G401 (cell line): ENCODE measurements at regions not wholly inside any gene's neighbourhood (a gene's known extent, or its start where the extent isn't known, plus 50 kb on each side); places are given as distances from the start of the nearest gene placed in this dataset.

Source experiments
- DNase-seq: peaks from one replicate; pipeline ENCODE4 v3.0.0-alpha.2; 2015; ENCODE audit warnings: low spot score
- in situ Hi-C: cut with HindIII; loops from 2 replicates; pipeline ENCODE4 v1.10.0; 2016; ENCODE audit warnings: low sequenced_read_pairs, mixed read lengths

DNA sequence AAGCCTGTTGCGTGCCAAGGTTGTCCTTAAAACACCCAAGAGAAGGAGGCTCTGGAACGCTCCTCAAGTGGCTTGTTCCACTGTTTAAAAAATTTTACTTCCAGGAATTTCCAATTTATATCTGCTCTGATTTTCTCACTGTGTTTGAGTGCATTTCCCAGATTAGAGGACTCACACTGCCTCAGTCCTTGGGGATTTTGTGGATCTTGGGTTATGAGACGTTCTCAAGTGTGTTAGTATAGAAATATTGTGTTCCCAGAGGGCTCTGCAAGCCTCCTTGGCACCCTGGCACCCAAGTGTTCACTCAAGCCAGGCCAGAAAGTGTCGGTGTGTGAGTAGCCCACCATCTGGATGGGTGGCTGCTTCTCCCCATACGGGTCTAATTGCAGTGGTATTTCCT lies 192.2 kb downstream of the SNX10 start:
- in situ Hi-C loops: no loop called here
- no peak for DNase-seq

GRCh38 chr7:26485367-26485934 lies 193.8 kb downstream of the SNX10 start:
- in situ Hi-C loops: no loop called here
- DNase-seq: no peak

- DNase-seq: no peak
- in situ Hi-C loops: no loop called here
Observed at GRCh38 chr7:26486153-26486552, 194.5 kb downstream of the SNX10 start.

- DNase-seq: no peak
- in situ Hi-C loops: no loop called here
Observed at GRCh38 chr7:26487780-26488515, 196.3 kb downstream of the SNX10 start.

DNA sequence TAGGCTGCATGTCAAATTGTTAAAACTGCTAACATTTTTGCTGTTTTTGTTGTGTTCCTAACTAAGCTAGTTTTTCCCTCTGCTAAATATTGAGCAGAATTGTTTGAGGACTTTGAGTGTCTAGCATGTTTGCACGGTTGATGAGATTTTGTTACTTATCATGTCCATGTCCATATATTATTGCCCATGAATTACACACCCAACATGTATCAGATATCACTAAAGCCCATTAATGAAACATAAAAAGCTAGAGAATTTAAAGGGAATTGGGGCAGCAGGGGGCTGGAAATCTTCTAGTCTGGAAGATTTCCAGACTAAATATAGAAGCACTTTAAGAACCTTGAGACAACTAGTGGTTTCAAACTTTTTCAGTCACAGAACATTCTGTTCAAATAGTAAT lies 197.7 kb downstream of the SNX10 start:
- DNase-seq: no peak
- in situ Hi-C loops: no loop called here

DNA sequence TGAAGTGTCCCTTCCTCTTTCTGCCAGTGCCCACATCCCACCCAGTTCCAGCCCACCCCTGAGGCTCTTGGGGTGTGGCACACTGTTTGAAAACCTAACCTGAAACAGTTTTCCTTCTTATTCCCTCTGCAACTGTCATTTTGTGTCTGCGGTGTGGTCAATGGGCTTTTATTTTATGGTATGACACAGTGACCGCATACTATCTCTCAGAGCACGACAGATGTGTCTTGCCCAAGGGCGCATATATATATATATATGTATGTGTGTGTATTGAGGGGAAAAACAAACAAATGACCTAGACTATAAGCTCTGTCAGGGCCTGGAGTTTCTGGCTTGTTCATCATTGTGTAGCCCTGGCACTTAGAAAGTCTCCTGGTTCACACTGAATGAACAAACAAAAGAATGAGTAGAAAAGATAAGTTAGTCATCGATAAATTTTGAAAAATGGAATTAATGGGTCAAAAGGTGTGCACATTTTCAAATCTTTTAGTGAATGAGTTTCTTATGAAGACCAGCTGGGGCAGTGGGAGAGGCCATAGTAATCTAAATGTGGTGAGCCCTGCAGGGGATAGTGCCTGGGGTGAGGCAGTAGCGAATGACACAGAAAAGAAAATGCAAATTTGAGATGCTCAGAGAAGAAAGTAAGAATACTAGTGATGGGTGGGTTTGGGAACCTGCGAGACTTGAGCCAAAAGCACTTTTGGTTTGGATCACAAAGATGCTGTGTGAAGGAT lies 198.4 kb downstream of the SNX10 start:
- DNase-seq: no peak
- in situ Hi-C loops: no loop called here

- in situ Hi-C loops: no loop called here
- DNase-seq: peak; percentile 67
Observed at GRCh38 chr7:26490640-26491624, 199.3 kb downstream of the SNX10 start.

DNA sequence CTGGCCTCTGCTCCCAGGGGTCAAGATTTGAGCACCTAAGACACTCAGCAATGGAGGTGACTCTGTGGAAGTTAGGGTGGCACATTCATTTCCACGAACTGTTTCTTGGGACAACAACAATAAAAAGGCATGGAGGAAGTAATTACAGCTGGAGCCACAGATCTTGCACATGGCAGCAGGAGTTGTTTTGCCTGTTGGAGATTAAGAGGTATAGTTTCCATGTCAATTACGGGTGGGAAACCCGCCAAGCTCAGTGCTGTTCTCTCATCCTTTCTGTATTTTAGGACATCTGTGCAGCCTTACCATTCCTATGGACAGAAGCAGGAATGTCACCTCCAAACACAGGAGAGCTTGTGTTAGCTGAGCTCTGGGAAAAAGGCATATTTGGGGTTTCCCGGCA lies 201.2 kb downstream of the SNX10 start:
- in situ Hi-C loops: no loop called here
- DNase-seq: no peak

DNA sequence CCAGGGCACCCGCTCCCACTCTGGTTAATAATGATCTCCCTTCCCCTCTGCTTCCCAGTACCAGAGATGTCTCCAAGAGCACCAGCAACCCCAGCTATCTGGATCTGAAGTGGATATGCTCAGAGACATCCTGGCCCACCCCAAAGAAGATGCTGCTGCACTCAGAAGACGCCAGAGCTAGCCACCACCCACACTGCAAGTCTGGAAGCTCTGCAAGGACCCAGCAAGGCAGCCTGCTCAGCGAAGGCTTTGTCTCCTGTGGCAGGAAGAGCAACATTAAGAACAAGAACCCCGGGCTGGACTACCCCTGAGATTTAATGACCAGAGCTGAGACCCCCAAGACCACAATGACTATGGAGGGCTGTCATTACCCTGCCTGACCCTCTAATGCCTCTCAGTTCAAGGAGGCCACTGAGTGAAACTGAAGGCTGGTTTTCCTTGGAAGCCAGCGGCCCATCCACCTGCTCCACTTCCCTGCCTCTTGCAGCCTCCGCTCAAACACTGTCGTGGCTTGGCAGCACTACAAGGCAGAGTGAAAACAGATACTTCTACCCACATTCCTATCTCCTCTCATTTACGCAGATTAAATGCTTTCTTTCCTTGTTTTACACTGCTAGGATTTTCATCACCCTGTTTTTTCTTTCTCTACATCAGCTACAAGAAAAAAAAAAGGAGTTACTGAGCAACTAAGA lies 202.2 kb downstream of the SNX10 start:
- in situ Hi-C loops: no loop called here
- no peak for DNase-seq

GRCh38 chr7:26495569-26495968 lies 203.9 kb downstream of the SNX10 start:
- in situ Hi-C loops: no loop called here
- no peak for DNase-seq

DNA sequence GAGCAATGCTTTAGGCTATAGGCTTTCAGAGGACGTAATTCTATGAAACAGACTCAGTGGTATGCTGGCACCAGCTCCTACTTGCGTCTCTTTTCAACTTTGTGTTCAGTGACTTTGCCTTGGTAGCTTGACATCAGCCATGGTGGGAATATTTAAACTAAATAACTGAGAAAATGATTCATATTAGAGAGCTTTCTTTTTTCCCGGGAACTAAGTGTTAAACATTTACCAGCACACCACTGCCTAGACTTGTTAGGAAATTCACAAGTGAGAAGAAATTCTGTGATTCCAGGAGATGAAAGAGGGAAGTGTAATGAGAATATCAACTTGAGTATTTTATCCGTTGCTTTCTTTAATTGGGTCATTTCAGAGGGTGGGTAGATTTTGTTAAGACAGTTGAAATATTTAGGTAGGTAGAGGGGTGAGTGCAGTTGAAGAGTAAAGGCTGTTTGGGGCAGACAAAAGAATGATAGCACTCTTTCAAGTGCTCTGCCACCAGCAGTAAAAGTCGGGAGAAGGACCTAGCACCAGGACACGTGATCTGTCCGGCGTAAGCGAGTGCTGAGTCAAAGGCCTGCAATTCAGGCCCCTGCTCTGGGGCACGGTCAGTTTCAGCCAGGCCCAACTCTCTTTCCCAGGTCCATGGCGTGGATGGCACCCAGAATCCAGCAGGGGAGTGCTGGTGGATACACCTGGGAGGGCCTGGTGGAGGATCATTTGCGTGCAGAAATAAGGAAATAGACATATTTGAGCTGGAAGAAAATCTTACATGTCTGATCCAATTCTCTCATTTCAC lies 206.3 kb downstream of the SNX10 start:
- in situ Hi-C loops: no loop called here
- no peak for DNase-seq

DNA sequence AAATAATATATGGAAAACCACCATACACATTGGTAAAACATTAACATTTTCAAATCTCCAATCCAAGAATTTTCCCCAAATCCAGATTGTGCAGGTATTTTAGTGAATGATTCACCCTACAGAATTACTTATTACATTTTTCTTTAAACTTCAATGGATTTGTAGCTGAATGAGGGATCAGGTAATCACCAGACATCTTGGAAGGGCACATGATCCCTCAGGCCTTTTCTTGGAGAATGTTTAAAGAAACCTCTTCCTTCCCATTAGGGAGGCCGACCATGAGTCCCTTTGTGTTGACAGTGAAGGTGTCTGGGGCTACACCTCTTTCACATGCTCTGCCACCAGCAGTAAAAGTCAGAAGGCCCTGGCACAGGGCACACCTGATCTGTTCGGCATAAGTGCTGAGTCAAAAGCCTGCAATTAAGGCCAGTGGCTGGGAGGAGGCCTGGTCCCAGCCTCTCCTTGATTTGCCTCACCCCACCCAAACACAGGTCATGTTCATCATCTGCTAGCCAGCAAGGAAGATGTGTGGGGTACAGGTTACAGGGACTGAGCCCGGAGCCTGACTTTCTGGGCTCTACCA lies 207.7 kb downstream of the SNX10 start:
- no peak for DNase-seq
- in situ Hi-C loops: no loop called here

GRCh38 chr7:26500749-26501352 lies 209.2 kb downstream of the SNX10 start:
- in situ Hi-C loops: no loop called here
- DNase-seq: peak; percentile 67

GRCh38 chr7:26504411-26505120 lies 212.9 kb downstream of the SNX10 start:
- in situ Hi-C loops: no loop called here
- DNase-seq: no peak

- in situ Hi-C loops: no loop called here
- DNase-seq: no peak
Observed at GRCh38 chr7:26506196-26506595, 214.5 kb downstream of the SNX10 start.

DNA sequence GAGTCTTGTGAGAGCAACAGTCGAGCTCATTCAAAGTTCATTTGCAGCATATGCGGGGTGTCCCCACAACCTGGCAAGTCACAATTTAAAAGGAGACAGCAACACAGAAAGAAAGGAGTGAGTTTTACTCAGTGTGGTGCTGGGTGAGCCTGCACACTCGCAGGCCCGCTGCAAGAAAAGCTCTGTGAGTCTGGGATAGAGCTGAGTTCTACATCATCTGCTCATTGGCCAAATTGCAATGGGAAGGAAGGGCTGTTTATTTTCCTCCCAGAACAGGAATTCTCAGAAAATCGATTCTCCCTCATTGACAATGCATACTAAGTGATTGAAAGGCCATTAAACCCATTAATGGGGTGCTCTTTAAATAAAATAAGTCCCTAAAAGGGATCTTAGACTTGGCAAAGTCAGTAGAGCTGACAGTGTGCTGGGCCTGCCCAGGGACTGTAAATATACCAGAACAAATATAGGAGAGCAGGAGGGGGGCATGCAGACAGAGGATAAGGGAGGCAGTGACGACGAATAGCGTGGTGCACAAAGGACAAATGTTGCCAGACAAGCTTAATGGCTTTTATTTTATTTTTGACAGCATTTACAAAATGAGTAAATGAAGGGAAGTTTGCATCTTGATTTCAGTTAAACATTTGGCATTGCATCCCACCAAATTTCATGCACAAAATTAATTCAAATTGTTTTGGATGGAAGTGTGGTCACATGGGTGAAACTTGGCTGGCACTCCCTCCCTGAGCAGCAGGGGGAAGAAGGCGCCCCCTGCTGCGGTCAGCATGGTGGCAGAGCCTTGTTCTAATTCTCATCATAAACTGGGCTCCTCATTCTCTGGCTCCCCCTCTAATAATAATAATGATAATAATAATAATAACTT lies 215.7 kb downstream of the SNX10 start:
- peak; percentile 69 for DNase-seq
- in situ Hi-C loops: no loop called here
